ENCODE measurements at regions not wholly inside any gene's neighbourhood (a gene's known extent, or its start where the extent isn't known, plus 50 kb on each side); places are given as distances from the start of the nearest gene placed in this dataset.

DNA sequence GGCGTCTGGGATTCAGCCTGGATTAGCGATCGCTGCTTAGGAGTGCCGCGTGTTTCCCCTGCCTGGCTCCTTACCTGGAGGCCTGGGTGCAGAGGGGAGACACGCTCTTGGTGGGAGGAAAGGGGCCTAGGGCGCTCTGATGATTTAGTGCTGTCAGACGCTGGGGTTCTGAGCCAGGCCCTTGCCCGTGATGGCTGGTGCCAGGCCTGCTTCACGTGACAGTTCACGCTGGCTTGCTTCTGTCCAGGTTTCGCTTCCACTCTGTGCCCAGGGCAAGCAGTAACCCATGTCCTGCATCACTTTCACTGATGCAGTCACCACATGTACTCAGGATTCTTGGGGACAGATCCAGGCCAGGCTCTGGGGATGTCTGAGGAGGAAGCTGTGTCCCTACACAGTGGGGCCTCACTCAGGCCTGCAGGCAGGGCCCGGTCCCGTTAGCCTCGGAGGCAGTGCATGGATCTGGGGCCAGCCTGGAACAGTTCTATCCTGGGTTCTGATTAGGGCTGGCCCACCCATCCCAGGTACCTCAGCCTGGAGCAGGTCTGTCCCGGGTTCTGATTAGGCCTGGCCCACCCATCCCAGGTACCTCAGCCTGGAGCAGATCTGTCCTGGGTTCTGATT is 1220.9 kb downstream of the BRD1 start:
- DNase-seq: no peak

- no peak for DNase-seq
These were observed 1221.7 kb downstream of the BRD1 start for GRCh38 chr22:48605856-48606481.

GRCh38 chr22:48605125-48605524 is 1222.5 kb downstream of the BRD1 start:
- DNase-seq: no peak

GRCh38 chr22:48603621-48604320 is 1223.9 kb downstream of the BRD1 start:
- DNase-seq: no peak

DNA sequence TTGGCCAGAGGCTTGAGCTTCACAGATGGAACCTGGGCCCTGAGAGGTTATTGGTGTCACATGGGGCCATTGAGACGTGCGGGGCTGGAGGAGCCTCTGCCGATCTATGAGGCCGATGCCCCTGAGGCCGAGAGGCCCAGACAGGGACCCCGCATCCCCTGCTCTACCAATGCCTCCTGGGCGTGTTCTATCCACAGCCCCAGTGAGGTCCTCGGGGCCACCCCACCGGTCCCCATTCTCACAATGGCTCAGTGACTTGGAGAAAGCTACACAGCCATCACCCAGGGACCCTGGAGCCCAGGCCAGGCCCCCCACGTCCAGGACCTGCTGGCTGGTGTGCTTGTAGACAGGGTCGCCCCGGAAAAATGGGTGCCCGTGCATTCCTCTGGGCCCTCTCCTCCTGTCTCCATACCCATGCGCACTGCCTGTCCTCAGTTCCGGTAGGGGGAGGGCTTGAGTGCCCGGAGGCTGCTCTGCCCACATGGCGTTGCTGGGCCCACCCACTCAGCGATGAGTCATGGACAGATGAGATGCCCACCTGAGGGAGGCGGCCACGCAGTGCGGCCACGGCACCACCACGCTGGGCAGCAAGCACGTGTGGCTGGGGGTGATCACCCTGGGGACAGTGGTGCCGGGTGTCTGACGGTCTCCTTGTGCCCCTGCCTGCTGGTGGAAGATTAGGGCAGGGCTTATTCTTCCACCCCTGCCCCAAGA is 1224.7 kb downstream of the BRD1 start:
- no peak for DNase-seq

- DNase-seq: no peak
These were observed 1227.0 kb downstream of the BRD1 start for GRCh38 chr22:48600681-48601080.

GRCh38 chr22:48600171-48600570 is 1227.5 kb downstream of the BRD1 start:
- no peak for DNase-seq

DNA sequence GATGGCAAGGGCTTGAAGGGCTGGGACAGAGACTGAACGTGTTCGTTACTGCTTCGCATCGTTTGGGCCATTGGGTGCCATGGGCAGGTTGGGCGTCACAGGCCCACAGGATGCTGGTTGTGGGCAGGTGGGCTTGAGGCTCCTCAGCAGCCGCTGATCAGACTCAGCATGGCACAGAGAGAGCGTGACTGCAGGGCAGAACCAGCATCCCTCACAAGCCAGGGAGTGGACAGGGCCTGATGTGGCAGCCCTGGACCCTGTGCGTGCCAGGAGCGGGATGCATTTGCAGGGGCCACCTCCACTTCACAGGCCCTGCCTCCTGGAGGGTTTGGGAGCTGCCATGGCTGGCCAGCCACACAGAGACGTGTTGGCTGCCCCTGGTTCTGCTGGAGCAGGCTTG is 1228.3 kb downstream of the BRD1 start:
- no peak for DNase-seq

DNA sequence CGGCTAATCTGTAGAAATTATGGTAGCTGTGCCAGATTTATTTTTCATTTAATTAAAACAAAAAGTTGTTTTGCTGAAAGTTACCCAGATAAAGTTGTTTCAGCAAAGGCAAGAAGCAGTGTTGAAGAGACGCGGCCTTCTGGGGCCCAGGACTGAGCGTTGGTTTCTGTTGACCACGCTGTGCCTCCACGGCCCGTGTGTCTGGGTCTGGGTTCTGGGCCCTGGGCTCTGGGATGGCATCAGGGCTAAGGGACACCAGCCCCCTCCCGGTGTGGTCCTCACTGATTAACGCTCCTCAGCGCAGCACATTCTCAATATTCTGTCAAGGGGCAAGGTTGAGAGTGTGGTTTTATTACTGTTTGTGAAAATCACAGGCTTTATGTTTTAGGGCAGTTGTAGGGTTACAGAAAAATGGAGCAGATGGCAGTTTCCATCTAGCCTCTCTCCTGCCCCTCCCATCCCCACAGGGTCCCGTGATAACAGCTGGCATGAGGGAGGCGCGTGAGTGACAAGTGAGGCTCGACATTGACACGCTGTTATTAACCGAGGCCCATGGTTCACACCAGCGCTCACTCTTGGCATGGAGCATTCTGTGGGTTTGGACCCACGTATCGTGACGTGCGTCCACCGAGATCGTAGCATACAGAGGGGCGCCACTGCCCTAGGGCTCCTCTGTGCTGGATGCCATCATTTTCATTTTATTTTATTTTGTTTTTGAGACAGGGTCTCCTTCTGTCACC is 1231.4 kb downstream of the BRD1 start:
- no peak for DNase-seq

- no peak for DNase-seq
These were observed 1232.2 kb downstream of the BRD1 start for GRCh38 chr22:48595511-48595905.

- no peak for DNase-seq
These were observed 1232.7 kb downstream of the BRD1 start for GRCh38 chr22:48594757-48595510.

DNA sequence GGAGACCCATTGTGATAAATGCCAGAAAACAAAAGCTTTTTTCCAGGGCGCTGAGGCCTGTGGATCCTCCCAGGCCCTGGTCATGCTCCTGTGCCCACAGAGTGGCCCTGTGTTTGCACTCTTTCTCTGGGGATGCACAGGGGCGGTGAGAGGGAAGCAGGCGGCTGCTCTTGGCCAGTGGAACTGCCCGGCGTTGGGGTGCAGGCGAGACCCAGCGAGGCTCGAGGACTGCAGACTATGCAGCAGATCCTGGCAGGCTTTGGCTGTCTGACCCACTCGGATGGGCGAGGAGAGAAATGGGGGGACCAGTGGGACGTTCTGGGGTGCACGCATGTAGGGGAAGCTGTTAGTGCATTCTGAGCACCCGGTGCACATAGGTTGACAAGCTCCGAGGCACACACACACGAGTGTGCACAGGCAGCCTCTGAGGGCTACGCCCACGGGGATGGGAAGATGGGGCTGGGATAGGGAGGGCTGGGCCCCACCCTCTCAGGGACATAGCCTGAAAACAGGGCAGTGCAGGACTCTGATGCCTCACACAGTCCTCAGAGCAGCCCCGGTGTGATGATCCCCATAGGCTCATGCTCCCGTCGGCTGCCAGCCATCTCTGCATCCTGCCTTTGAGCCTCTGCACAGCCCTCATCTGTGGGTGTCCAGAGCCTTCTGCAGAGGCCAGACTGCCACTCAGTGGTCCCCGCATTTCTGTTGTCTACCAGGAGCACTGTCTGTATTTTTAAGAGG is 1233.5 kb downstream of the BRD1 start:
- no peak for DNase-seq

DNA sequence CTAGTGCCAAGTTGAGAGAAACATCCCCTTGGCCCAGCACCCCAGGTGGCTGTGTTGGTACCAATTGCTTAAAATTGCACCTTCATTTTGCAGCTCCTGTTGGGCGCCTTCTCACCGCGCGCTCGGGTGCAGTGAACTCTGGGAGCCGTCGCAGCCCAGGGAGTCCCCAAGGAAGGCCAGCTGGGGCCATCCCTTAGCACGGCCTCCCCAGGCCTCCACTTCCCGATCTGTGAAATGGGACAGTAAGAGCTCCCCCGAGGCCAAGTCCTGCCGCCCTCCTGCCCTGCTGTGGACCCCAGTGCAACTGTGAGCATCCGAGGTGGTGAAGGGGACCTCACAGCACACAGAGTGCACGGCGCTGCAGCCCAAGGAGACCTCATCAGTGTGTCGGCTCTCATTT is 1234.1 kb downstream of the BRD1 start:
- DNase-seq: no peak

GRCh38 chr22:48592931-48593330 is 1234.7 kb downstream of the BRD1 start:
- no peak for DNase-seq

GRCh38 chr22:48592488-48592887 is 1235.2 kb downstream of the BRD1 start:
- no peak for DNase-seq

GRCh38 chr22:48592066-48592345 is 1235.7 kb downstream of the BRD1 start:
- DNase-seq: no peak

GRCh38 chr22:48591286-48592065 is 1236.2 kb downstream of the BRD1 start:
- no peak for DNase-seq

- no peak for DNase-seq
These were observed 1237.8 kb downstream of the BRD1 start for GRCh38 chr22:48589901-48590300.

GRCh38 chr22:48588878-48589450 is 1238.7 kb downstream of the BRD1 start:
- DNase-seq: no peak

- no peak for DNase-seq
These were observed 1239.4 kb downstream of the BRD1 start for GRCh38 chr22:48588151-48588877.
